HepG2 (cell line): ENCODE measurements at regions not wholly inside any gene's neighbourhood (a gene's known extent, or its start where the extent isn't known, plus 50 kb on each side); places are given as distances from the start of the nearest gene placed in this dataset.

Experiments used
- ATAC-seq: fragments of 200-7000 bp; cut with Tn5 transposase; 3 replicates; pipeline ENCODE4 v1.9.1; 2020; ENCODE audit warnings: mild to moderate bottlenecking, moderate library complexity
- BruUV-seq: library from RNA; stranded (reverse); fragments of 400-500 nt; replicated peaks from 2 replicates; lab custom pipeline; 2021; lab: Mats Ljungman, UMichigan
- CTCF ChIA-PET: fragments of 300-600 bp; formaldehyde crosslinking; extraction: SDS; loops from one replicate; lab custom pipeline; 2021; ENCODE audit warnings: low total read pairs, inconsistent platforms, low intra/inter-chr PET ratio; lab: Yijun Ruan, JAX
- POLR2A ChIA-PET: fragments of 350-600 bp; sonication (Branson Sonifier 250); formaldehyde crosslinking; loops from one replicate; lab custom pipeline; 2020; ENCODE audit warnings: antibody characterized with exemption, inconsistent platforms; lab: Yijun Ruan, JAX
- DNase-seq: peaks from one replicate; pipeline ENCODE4 v3.0.0-alpha.2; 2015; ENCODE audit warnings: low spot score
- FAIRE-seq: peaks from 3 replicates; lab custom pipeline; 2011; peaks lifted over from hg19 to GRCh38; lab: Jason Lieb, UNC
- H2AFZ ChIP-seq: one replicate; pipeline ENCODE4 v1.6.1; 2011; ENCODE audit warnings: low read length, inconsistent platforms
- H3K27ac ChIP-seq: fragments of 300-600 bp; 3 replicates; pipeline ENCODE4 v1.8.0; 2011; ENCODE audit warnings: mixed run types, mild to moderate bottlenecking, mixed read lengths, low read length, inconsistent platforms; ENCODE audit not compliant: insufficient read depth; ENCODE audit errors: extremely low read length
- H3K27me3 ChIP-seq, 2 experiments: fragments of 200-600 bp in 1 of 2; 2 replicates in 1 of 2; 3 replicates in 1 of 2; pipeline versions ENCODE4 v1.6.0 to v1.8.0; 2011; ENCODE audit warnings: low read length in 2 of 2, mild to moderate bottlenecking in 2 of 2, moderate library complexity in 2 of 2, inconsistent platforms in 1 of 2; ENCODE audit not compliant: insufficient read depth in 2 of 2, control insufficient read depth in 1 of 2
- H3K36me3 ChIP-seq, 2 experiments: fragments of 200-600 bp in 1 of 2; replicated peaks in 1 of 2; 2 replicates in 1 of 2; 3 replicates in 1 of 2; pipeline versions ENCODE4 v1.5.1 to v1.8.0; 2011; ENCODE audit warnings: low read length in 2 of 2, inconsistent platforms in 1 of 2; ENCODE audit not compliant: insufficient read depth in 2 of 2, control insufficient read depth in 1 of 2
- H3K4me1 ChIP-seq: 2 replicates; pipeline ENCODE4 v1.5.1; 2012; ENCODE audit warnings: low read length, inconsistent platforms; ENCODE audit not compliant: insufficient read depth
- H3K4me2 ChIP-seq: 2 replicates; pipeline ENCODE4 v1.6.0; 2011; ENCODE audit warnings: low read depth, low read length, inconsistent platforms
- H3K4me3 ChIP-seq, 3 experiments: fragments of 200-600 bp in 1 of 3; sonication (generic), shearing (Covaris generic) in 1 of 3; replicated peaks in 1 of 3; 2 replicates each; pipeline ENCODE4 v1.5.1; 2011 to 2016; ENCODE audit warnings: low read length in 3 of 3, inconsistent platforms in 2 of 3, low read depth in 2 of 3, mild to moderate bottlenecking in 2 of 3, control low read depth in 1 of 3, mixed read lengths in 1 of 3; ENCODE audit not compliant: insufficient read depth in 1 of 3
- H3K79me2 ChIP-seq: one replicate; pipeline ENCODE4 v1.6.1; 2011; ENCODE audit warnings: low read length, inconsistent platforms; ENCODE audit not compliant: insufficient read depth
- H3K9ac ChIP-seq: 2 replicates; pipeline ENCODE4 v1.6.0; 2011; ENCODE audit warnings: mild to moderate bottlenecking, low read depth, low read length, inconsistent platforms; ENCODE audit not compliant: insufficient read depth
- H3K9me3 ChIP-seq: 2 replicates; pipeline ENCODE4 v1.5.1; 2012; ENCODE audit warnings: mild to moderate bottlenecking, low read length
- H4K20me1 ChIP-seq: 2 replicates; pipeline ENCODE4 v1.6.0; 2011; ENCODE audit warnings: inconsistent platforms, mild to moderate bottlenecking, low read length, moderate library complexity; ENCODE audit not compliant: insufficient read depth
- CCAR2 ChIP-seq: fragments of 200-400 bp; formaldehyde crosslinking; optimal IDR thresholded peaks from 2 replicates; pipeline ENCODE3; 2018; ENCODE audit warnings: low read depth, mild to moderate bottlenecking, low read length, moderate library complexity
- CREM ChIP-seq, 2 experiments: sonication (generic) in 1 of 2; formaldehyde crosslinking in 1 of 2; IDR thresholded peaks; 2 replicates each; pipeline versions ENCODE4 v1.4.0 to v1.6.1; 2016 to 2020; ENCODE audit warnings: antibody characterized with exemption in 1 of 2, mild to moderate bottlenecking in 1 of 2, missing genetic modification reagents in 1 of 2
- EZH2 ChIP-seq: conservative IDR thresholded peaks from 2 replicates; pipeline ENCODE4 v1.6.1; 2012; ENCODE audit warnings: mild to moderate bottlenecking, low read depth, low read length, moderate library complexity
- MAFK ChIP-seq, 2 experiments: IDR thresholded peaks in 1 of 2; conservative IDR thresholded peaks in 1 of 2; 2 replicates each; pipeline ENCODE4 v1.6.1; 2011; ENCODE audit warnings: improper control_type of control experiment in 2 of 2, low read length in 2 of 2
- MYPOP ChIP-seq: sonication (generic); formaldehyde crosslinking; IDR thresholded peaks from 2 replicates; pipeline ENCODE4 v1.8.1; 2023; ENCODE audit warnings: mild to moderate bottlenecking, moderate library complexity, missing genetic modification reagents
- NR2C2 ChIP-seq: sonication (generic); formaldehyde crosslinking; IDR thresholded peaks from 2 replicates; pipeline ENCODE4 v1.4.0; 2020; ENCODE audit warnings: missing genetic modification reagents, mild to moderate bottlenecking, moderate library complexity, borderline replicate concordance
- RAD21 ChIP-seq: fragments of 450-650 bp; formaldehyde crosslinking; IDR thresholded peaks from 2 replicates; pipeline ENCODE4 v1.5.0; 2020; ENCODE audit warnings: mild to moderate bottlenecking
- RAD51 ChIP-seq: fragments of 450-650 bp; IDR thresholded peaks from 2 replicates; pipeline ENCODE4 v1.6.1; 2016; ENCODE audit warnings: borderline replicate concordance
- SKI ChIP-seq: fragments of 450-650 bp; IDR thresholded peaks from one replicate; pipeline ENCODE4 v1.6.1; 2018; ENCODE audit warnings: mild to moderate bottlenecking; ENCODE audit not compliant: partially characterized antibody
- SP5 ChIP-seq: IDR thresholded peaks from 2 replicates; pipeline ENCODE4 v1.6.1; 2016; ENCODE audit warnings: low read depth, borderline replicate concordance
- STAG1 ChIP-seq: sonication (generic); formaldehyde crosslinking; IDR thresholded peaks from 2 replicates; pipeline ENCODE4 v1.4.0; 2020; ENCODE audit warnings: missing genetic modification reagents
- STAT5B ChIP-seq: sonication (generic); formaldehyde crosslinking; IDR thresholded peaks from 2 replicates; pipeline ENCODE4 v1.4.0; 2020; ENCODE audit warnings: missing genetic modification reagents
- XBP1 ChIP-seq: sonication (generic); formaldehyde crosslinking; IDR thresholded peaks from 2 replicates; pipeline ENCODE4 v1.5.0; 2020; ENCODE audit warnings: missing genetic modification reagents
- ZFX ChIP-seq: sonication (generic); formaldehyde crosslinking; IDR thresholded peaks from 2 replicates; pipeline ENCODE4 v1.4.0; 2020; ENCODE audit warnings: mild to moderate bottlenecking, low read depth, missing genetic modification reagents, moderate library complexity
- ZNF12 ChIP-seq: sonication (generic); formaldehyde crosslinking; IDR thresholded peaks from 2 replicates; pipeline ENCODE4 v1.5.0; 2020; ENCODE audit warnings: missing genetic modification reagents
- ZNF235 ChIP-seq: sonication (generic); formaldehyde crosslinking; IDR thresholded peaks from 2 replicates; pipeline ENCODE4 v1.8.1; 2023; ENCODE audit warnings: mild to moderate bottlenecking, missing genetic modification reagents, borderline replicate concordance
- ZNF350 ChIP-seq: sonication (generic); formaldehyde crosslinking; IDR thresholded peaks from 2 replicates; pipeline ENCODE4 v1.4.0; 2020; ENCODE audit warnings: mild to moderate bottlenecking, low read depth, missing genetic modification reagents, borderline replicate concordance
- ZNF781 ChIP-seq: sonication (generic); formaldehyde crosslinking; IDR thresholded peaks from 2 replicates; pipeline ENCODE4 v1.5.1; 2020; ENCODE audit warnings: borderline replicate concordance, mild to moderate bottlenecking, missing genetic modification reagents; ENCODE audit errors: not compliant biosample characterization
- ZNF816 ChIP-seq: sonication (generic); formaldehyde crosslinking; IDR thresholded peaks from 2 replicates; pipeline ENCODE4 v1.8.0; 2022; ENCODE audit warnings: missing genetic modification reagents, mild to moderate bottlenecking, borderline replicate concordance
- ZSCAN29 ChIP-seq: sonication (generic); formaldehyde crosslinking; conservative IDR thresholded peaks from 2 replicates; pipeline ENCODE4 v1.4.0; 2020; ENCODE audit warnings: mild to moderate bottlenecking, missing genetic modification reagents
- WGBS: methylation state at CpG from one replicate; pipeline ENCODE4 v1.1.6; 2017; ENCODE audit warnings: low lambda C conversion rate; 5-methylcytosine and 5-hydroxymethylcytosine counted together
- in situ Hi-C: cut with HindIII; loops from 2 replicates; pipeline ENCODE4 v1.10.0; 2017; ENCODE audit warnings: low pct_unique_long_range_greater_than_20kb; ENCODE audit not compliant: extremely low pct_ligation_motif_present
- intact Hi-C: fragments of 100-400 bp; cut with micrococcal nuclease; formaldehyde crosslinking; loops from one replicate; pipeline ENCODE4 v1.10.0; 2022; ENCODE audit not compliant: unreplicated experiment
- TF ChIP-seq, protein P1 (sequence below): sonication (generic); formaldehyde crosslinking; IDR thresholded peaks from 2 replicates; pipeline ENCODE4 v1.5.0; 2020; ENCODE audit warnings: missing genetic modification reagents
- TF ChIP-seq, protein P2 (sequence below): sonication (generic); formaldehyde crosslinking; conservative IDR thresholded peaks from 2 replicates; pipeline ENCODE4 v1.5.0; 2020; ENCODE audit warnings: missing genetic modification reagents

DNA sequence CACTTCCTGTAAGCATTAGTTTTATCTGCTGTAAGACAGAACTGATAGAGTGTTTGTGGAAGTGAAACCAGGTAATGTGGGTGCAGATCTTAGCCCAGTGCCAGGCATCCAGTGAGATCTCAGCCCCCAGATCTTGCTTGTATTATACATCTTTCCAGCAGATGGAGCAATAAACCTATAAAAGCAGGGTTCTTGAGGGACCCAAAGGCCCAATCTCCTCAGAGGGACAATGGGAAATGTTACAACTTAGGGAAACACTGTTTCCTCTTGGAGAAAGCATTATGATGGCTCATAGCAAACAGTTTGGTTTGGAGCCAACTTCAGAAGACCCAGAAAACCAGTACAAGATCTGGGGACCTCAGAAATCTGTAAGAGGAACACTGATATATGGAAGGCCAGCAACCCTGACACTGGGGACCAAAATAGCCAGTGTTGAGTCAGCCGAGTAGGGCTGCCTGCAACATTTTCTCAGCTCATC, 206.3 kb downstream of the SLC7A11 start (continued):
- TF ChIP-seq, protein P1, sequence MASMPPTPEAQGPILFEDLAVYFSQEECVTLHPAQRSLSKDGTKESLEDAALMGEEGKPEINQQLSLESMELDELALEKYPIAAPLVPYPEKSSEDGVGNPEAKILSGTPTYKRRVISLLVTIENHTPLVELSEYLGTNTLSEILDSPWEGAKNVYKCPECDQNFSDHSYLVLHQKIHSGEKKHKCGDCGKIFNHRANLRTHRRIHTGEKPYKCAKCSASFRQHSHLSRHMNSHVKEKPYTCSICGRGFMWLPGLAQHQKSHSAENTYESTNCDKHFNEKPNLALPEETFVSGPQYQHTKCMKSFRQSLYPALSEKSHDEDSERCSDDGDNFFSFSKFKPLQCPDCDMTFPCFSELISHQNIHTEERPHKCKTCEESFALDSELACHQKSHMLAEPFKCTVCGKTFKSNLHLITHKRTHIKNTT, result no peak
- TF ChIP-seq STAG1 (CRISPR knock-in tag), result peak; percentile 92
- no peak for TF ChIP-seq ZSCAN29 (CRISPR knock-in tag)
- peak; percentile 79 for TF ChIP-seq RAD21 (CRISPR knock-in tag)
- no peak for TF ChIP-seq ZNF350 (CRISPR knock-in tag)
- no peak for TF ChIP-seq CCAR2
- TF ChIP-seq ZFX (CRISPR knock-in tag), result peak; percentile 15; the same call in 1 of the 2 replicates
- no peak for TF ChIP-seq MAFK (conservative IDR thresholded peaks at IDR 0.05 in 1 of 2, IDR thresholded peaks at IDR 0.05 in 1 of 2; ENCODE audit: low read length in 2 of 2)
- TF ChIP-seq NR2C2 (CRISPR knock-in tag), result no peak
- TF ChIP-seq, protein P2, sequence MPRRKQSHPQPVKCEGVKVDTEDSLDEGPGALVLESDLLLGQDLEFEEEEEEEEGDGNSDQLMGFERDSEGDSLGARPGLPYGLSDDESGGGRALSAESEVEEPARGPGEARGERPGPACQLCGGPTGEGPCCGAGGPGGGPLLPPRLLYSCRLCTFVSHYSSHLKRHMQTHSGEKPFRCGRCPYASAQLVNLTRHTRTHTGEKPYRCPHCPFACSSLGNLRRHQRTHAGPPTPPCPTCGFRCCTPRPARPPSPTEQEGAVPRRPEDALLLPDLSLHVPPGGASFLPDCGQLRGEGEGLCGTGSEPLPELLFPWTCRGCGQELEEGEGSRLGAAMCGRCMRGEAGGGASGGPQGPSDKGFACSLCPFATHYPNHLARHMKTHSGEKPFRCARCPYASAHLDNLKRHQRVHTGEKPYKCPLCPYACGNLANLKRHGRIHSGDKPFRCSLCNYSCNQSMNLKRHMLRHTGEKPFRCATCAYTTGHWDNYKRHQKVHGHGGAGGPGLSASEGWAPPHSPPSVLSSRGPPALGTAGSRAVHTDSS, result no peak

DNA sequence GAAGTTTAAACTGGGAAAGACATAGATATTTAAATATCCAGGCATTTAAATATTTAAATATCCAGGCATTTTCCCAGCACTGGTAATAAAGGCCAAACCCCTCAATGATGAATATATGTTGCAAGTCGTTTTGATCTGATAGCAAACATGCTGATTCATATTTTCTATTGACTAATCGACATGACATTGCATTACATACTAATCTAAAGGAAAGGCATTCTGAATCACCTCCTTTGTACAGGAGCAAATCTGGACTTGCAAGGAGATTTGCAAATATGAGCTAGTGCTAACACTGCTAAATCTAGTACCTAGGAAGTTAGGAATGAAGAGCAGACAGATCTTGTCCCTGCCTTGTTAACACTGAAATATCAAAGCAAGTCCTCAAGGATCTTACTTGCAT, 207.3 kb downstream of the SLC7A11 start:
- H3K27me3 ChIP-seq, result no peaks in the 10 kb centered on the region; a peak in 1 of 5 replicates
- POLR2A ChIA-PET, result no interaction called here
- no peaks in the 10 kb centered on the region for H3K9me3 ChIP-seq
- no peak overlapping the region for H2AFZ ChIP-seq
- no TSS peak for BruUV-seq
- in situ Hi-C loops, result loop anchor here (5.0 to 25.0 kb wide), 4 partner anchors 62 to 647 kb away; no protein-coding TSS in a partner anchor
- no peaks in the 10 kb centered on the region for H3K79me2 ChIP-seq
- no peak for DNase-seq
- intact Hi-C loops, result loop anchor here (1.0 to 10.0 kb wide), 10 partner anchors 55 to 836 kb away; partner anchors contain the start of gene SLC7A11
- H3K9ac ChIP-seq, result no peak overlapping the region
- CTCF ChIA-PET, result interaction anchor here (1.5 to 3.5 kb wide), 3 partner anchors 56 to 836 kb away, joined by 5 to 28 read pairs (median 13); no protein-coding TSS in a partner anchor
- no peak overlapping the region for H3K27ac ChIP-seq
- 3% methylated on average over 2 of the region's 2 CpGs for WGBS
- no peak for FAIRE-seq
- H3K4me2 ChIP-seq, result no peak overlapping the region
- 0 out of 2 replicates have a peak, but pooled peaks cover 5% of the 10 kb centered on the region for H3K4me1 ChIP-seq
- no peaks in the 10 kb centered on the region for H3K36me3 ChIP-seq
- no peak overlapping the region for H3K4me3 ChIP-seq
- no peak for ATAC-seq
- H4K20me1 ChIP-seq, result no peaks in the 10 kb centered on the region
- TF ChIP-seq XBP1 (CRISPR knock-in tag) (no peak), SKI (no peak), CREM (IDR thresholded peaks at IDR 0.05) (no peak), CREM (CRISPR knock-in tag; IDR thresholded peaks at IDR 0.05) (no peak), EZH2 (no peak), ZNF235 (CRISPR knock-in tag) (no peak), RAD51 (no peak), ZNF781 (CRISPR knock-in tag) (no peak), MYPOP (no peak), SP5 (CRISPR knock-in tag) (no peak), ZNF816 (CRISPR knock-in tag) (no peak), STAT5B (CRISPR knock-in tag) (no peak), ZNF12 (CRISPR knock-in tag) (no peak)
